IMR-90 (cell line): ENCODE measurements at regions not wholly inside any gene's neighbourhood (a gene's known extent, or its start where the extent isn't known, plus 50 kb on each side); places are given as distances from the start of the nearest gene placed in this dataset.
A peak's percentile ranks its signal among the peaks of the same experiment; 100 is the strongest.

ENCODE experiments used
- ATAC-seq: fragments of 200-7000 bp; cut with Tn5 transposase; 2 replicates; pipeline ENCODE4 v1.9.1; 2020; ENCODE audit warnings: low read depth, mild to moderate bottlenecking, moderate library complexity
- BruUV-seq: library from RNA; stranded (reverse); fragments of 400-500 nt; replicated peaks from 2 replicates; lab custom pipeline; 2021; lab: Mats Ljungman, UMichigan
- CTCF ChIA-PET: fragments of 300-600 bp; formaldehyde crosslinking; extraction: SDS; loops from one replicate; lab custom pipeline; 2021; ENCODE audit warnings: antibody characterized with exemption; lab: Yijun Ruan, JAX
- POLR2A ChIA-PET: fragments of 300-600 bp; sonication (Branson Sonifier 250); formaldehyde crosslinking; loops from one replicate; lab custom pipeline; 2022; ENCODE audit warnings: antibody characterized with exemption; ENCODE audit not compliant: unreplicated experiment; lab: Charles Lee
- DNase-seq: peaks from one replicate; pipeline ENCODE4 v3.0.0; 2013
- H2AFZ ChIP-seq: replicated peaks from 2 replicates; pipeline ENCODE3; 2013; ENCODE audit warnings: low read length, mild to moderate bottlenecking; ENCODE audit not compliant: poor library complexity
- H2AK5ac ChIP-seq: 2 replicates; pipeline ENCODE4 v1.6.1; 2013; ENCODE audit warnings: low read depth, low read length, inconsistent platforms
- H2AK9ac ChIP-seq: replicated peaks from 2 replicates; pipeline ENCODE3; 2013; ENCODE audit warnings: mild to moderate bottlenecking, low read depth, low read length, moderate library complexity; ENCODE audit not compliant: poor library complexity
- H2BK120ac ChIP-seq: 2 replicates; pipeline ENCODE4 v1.6.1; 2013; ENCODE audit warnings: low read depth, low read length, inconsistent platforms
- H2BK15ac ChIP-seq: 3 replicates; pipeline ENCODE4 v1.6.1; 2013; ENCODE audit warnings: low read depth, low read length, inconsistent platforms
- H2BK20ac ChIP-seq: 2 replicates; pipeline ENCODE4 v1.6.1; 2013; ENCODE audit warnings: low read depth, mild to moderate bottlenecking, inconsistent platforms, low read length, moderate library complexity
- H2BK5ac ChIP-seq: 2 replicates; pipeline ENCODE4 v1.6.1; 2013; ENCODE audit warnings: mild to moderate bottlenecking, low read depth, low read length, inconsistent platforms; ENCODE audit not compliant: poor library complexity, severe bottlenecking
- H3K14ac ChIP-seq: replicated peaks from 2 replicates; pipeline ENCODE4 v1.6.1; 2013; ENCODE audit warnings: low read depth, low read length, inconsistent platforms
- H3K18ac ChIP-seq: 2 replicates; pipeline ENCODE4 v1.6.1; 2013; ENCODE audit warnings: low read depth, low read length, control low read depth
- H3K23ac ChIP-seq: 2 replicates; pipeline ENCODE4 v1.6.1; 2013; ENCODE audit warnings: low read depth, low read length, inconsistent platforms
- H3K27ac ChIP-seq: 2 replicates; pipeline ENCODE4 v1.5.1; 2013; ENCODE audit warnings: mild to moderate bottlenecking, control low read depth, low read length; ENCODE audit not compliant: insufficient read depth
- H3K27me3 ChIP-seq: 2 replicates; pipeline ENCODE4 v1.6.1; 2013; ENCODE audit warnings: low read length; ENCODE audit not compliant: control insufficient read depth, insufficient read depth
- H3K36me3 ChIP-seq: 2 replicates; pipeline ENCODE4 v1.6.1; 2013; ENCODE audit warnings: low read length, mixed read lengths; ENCODE audit not compliant: control insufficient read depth, insufficient read depth
- H3K4ac ChIP-seq: 2 replicates; pipeline ENCODE4 v1.6.1; 2013; ENCODE audit warnings: low read depth, low read length, inconsistent platforms
- H3K4me1 ChIP-seq: 2 replicates; pipeline ENCODE4 v1.6.1; 2013; ENCODE audit warnings: low read length, mixed read lengths; ENCODE audit not compliant: control insufficient read depth, insufficient read depth
- H3K4me2 ChIP-seq: 2 replicates; pipeline ENCODE4 v1.6.1; 2013; ENCODE audit warnings: low read depth, mild to moderate bottlenecking, control low read depth, low read length, moderate library complexity
- H3K4me3 ChIP-seq: 2 replicates; pipeline ENCODE4 v1.5.1; 2013; ENCODE audit warnings: low read depth, mild to moderate bottlenecking, control low read depth, low read length, moderate library complexity; ENCODE audit not compliant: insufficient read depth
- H3K56ac ChIP-seq: 2 replicates; pipeline ENCODE4 v1.6.1; 2013; ENCODE audit warnings: low read length, inconsistent platforms; ENCODE audit not compliant: insufficient read depth; ENCODE audit errors: extremely low read depth
- H3K79me1 ChIP-seq, 2 experiments: 2 replicates each; pipeline ENCODE4 v1.6.1; 2013; ENCODE audit warnings: low read length in 2 of 2, inconsistent platforms in 1 of 2, low read depth in 1 of 2
- H3K9ac ChIP-seq: 2 replicates; pipeline ENCODE4 v1.6.1; 2013; ENCODE audit warnings: low read depth, low read length, control low read depth
- H3K9me1 ChIP-seq: 2 replicates; pipeline ENCODE4 v1.6.1; 2013; ENCODE audit warnings: low read length, inconsistent platforms; ENCODE audit not compliant: insufficient read depth
- H3K9me3 ChIP-seq: 2 replicates; pipeline ENCODE4 v1.6.1; 2013; ENCODE audit warnings: low read length; ENCODE audit not compliant: control insufficient read depth, insufficient read depth
- H4K20me1 ChIP-seq: 2 replicates; pipeline ENCODE4 v1.6.1; 2013; ENCODE audit warnings: low read length, inconsistent platforms; ENCODE audit not compliant: insufficient read depth
- H4K5ac ChIP-seq: 2 replicates; pipeline ENCODE4 v1.6.1; 2013; ENCODE audit warnings: mild to moderate bottlenecking, low read depth, low read length, control low read depth
- H4K8ac ChIP-seq, 2 experiments: 2 replicates each; pipeline ENCODE4 v1.6.1; 2013; ENCODE audit warnings: low read depth in 2 of 2, low read length in 2 of 2, control low read depth in 1 of 2, inconsistent platforms in 1 of 2
- H4K91ac ChIP-seq: 2 replicates; pipeline ENCODE4 v1.6.1; 2013; ENCODE audit warnings: low read depth, low read length, inconsistent platforms; ENCODE audit not compliant: insufficient read depth
- BHLHE40 ChIP-seq: fragments of 150-350 bp; IDR thresholded peaks from 2 replicates; pipeline ENCODE4 v1.6.1; 2016; ENCODE audit warnings: mild to moderate bottlenecking, low read depth, low read length
- CEBPB ChIP-seq: IDR thresholded peaks from 2 replicates; pipeline ENCODE4 v1.6.1; 2012; ENCODE audit warnings: low read depth, low read length, improper control_type of control experiment
- CTCF ChIP-seq: conservative IDR thresholded peaks from 2 replicates; pipeline ENCODE4 v1.5.1; 2012; ENCODE audit warnings: mild to moderate bottlenecking, low read depth, low read length, improper control_type of control experiment
- FOS ChIP-seq: fragments of 150-350 bp; IDR thresholded peaks from 2 replicates; pipeline ENCODE4 v1.6.1; 2016; ENCODE audit warnings: low read depth, low read length
- MXI1 ChIP-seq: IDR thresholded peaks from 2 replicates; pipeline ENCODE4 v1.6.1; 2012; ENCODE audit warnings: low read depth, mild to moderate bottlenecking, low read length, moderate library complexity, borderline replicate concordance
- RAD21 ChIP-seq: IDR thresholded peaks from 2 replicates; pipeline ENCODE4 v1.6.1; 2012; ENCODE audit warnings: low read length, improper control_type of control experiment
- WGBS, 2 experiments: methylation state at CpG; one replicate each; pipeline versions ENCODE4 v1.1.5 to v1.1.7; 2013; ENCODE audit warnings: missing lambda C conversion rate in 2 of 2; ENCODE audit not compliant: insufficient read length in 1 of 2; ENCODE audit errors: extremely low coverage in 2 of 2; 5-methylcytosine and 5-hydroxymethylcytosine counted together
- dilution Hi-C: fragments of 300-500 bp; cut with HindIII; formaldehyde crosslinking; loops from one replicate; pipeline ENCODE4 v1.14.3; 2018; ENCODE audit warnings: low sequenced_read_pairs; ENCODE audit not compliant: unreplicated experiment
- in situ Hi-C: fragments of 300-500 bp; cut with MboI; formaldehyde crosslinking; loops from 3 replicates; pipeline ENCODE4 v1.14.3; 2019; ENCODE audit warnings: low sequenced_read_pairs, inconsistent platforms, mixed read lengths
- intact Hi-C: fragments of 100-400 bp; cut with micrococcal nuclease; formaldehyde crosslinking; loops from 2 replicates; pipeline ENCODE4 v1.10.0; 2022

DNA sequence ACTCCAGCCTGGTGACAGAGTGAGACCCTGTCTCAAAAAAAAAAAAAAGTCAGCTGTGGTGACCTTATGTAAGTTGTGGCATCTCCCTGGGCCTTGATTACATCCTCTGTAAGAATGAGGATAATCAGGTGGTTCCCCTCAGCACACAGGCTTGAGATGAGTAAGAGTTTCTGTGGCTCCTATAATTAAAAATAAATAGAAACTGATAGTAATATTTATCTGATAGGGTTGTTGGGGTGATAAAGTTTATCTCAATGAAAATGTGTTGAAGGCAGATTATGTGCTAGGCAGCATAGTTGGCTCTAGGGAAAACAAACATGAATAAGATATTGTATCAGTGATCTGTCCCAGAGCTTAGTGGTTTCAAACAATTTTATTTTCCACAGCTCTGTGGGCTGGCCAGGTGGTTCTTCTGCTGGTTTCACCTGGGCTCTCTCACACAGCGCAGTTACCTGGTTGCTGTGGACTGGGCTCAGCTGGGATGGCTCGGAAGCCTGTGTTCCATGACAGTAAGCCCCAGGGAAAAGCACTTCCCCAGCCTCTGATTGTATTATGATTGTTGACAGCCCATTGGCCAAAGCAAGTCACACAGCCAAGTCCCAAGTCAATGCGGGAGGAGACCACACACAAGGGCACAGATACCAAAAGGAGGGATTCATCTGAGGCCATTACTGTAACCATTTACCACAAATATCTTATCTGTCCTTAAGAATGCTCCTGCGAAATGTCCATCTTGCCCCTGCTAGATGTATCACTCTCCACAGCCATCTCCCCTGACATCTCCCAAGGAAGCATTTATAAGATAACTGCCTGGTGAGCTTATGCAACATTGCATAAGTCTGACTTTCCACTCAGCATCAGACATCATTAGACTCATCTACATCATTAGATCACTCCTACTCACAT, 151.7 kb downstream of the NUAK1 start:
- ChIA-PET POLR2A (no interaction called here), CTCF (interaction anchor here (1.3 kb wide), 1 partner anchor 29 kb away, joined by 3 read pairs; no protein-coding TSS in a partner anchor)
- Histone ChIP-seq H4K5ac (peak overlapping the region; percentile 73), H2BK20ac (peak overlapping the region; percentile 97), H2AK9ac (no peak overlapping the region), H3K9ac (no peak overlapping the region), H4K20me1 (no peaks in the 10 kb centered on the region), H3K4ac (peak overlapping the region; percentile 77), H3K27ac (peak overlapping the region; percentile 89), H3K56ac (no peak overlapping the region), H3K79me1 (no peaks in the 10 kb centered on the region), H3K23ac (peak overlapping the region; percentile 28), H3K4me2 (no peak overlapping the region), H2AK5ac (peak overlapping the region; percentile 59), H4K91ac (peak overlapping the region; percentile 78), H3K4me1 (peaks cover 20% of the 10 kb centered on the region), H3K14ac (peak overlapping the region; percentile 80), H3K4me3 (no peak overlapping the region), H3K9me3 (no peaks in the 10 kb centered on the region), H4K8ac (peak overlapping the region in 1 of 2 experiments; percentile 47; a peak in 3 of 4 replicates), H3K18ac (peak overlapping the region; percentile 74), H2BK15ac (peak overlapping the region; percentile 33; the same call in 1 of the 3 replicates), H3K36me3 (no peaks in the 10 kb centered on the region), H3K9me1 (peaks cover 12% of the 10 kb centered on the region), H2BK120ac (peak overlapping the region; percentile 91), H2AFZ (no peak overlapping the region), H2BK5ac (peak overlapping the region; percentile 83), H3K27me3 (no peaks in the 10 kb centered on the region)
- DNase-seq, result peak; percentile 95
- no TSS peak for BruUV-seq
- ATAC-seq, result peak; percentile 75
- in situ Hi-C loops, result no loop called here
- intact Hi-C loops, result loop anchor here (2.0 kb wide), 2 partner anchors 150 to 424 kb away; no protein-coding TSS in a partner anchor
- dilution Hi-C loops, result no loop called here
- TF ChIP-seq MXI1 (no peak), CEBPB (peak; percentile 98), RAD21 (0 out of 2 replicates have a peak, but pooled peaks have one; percentile 3), BHLHE40 (peak; percentile 55; the same call in 1 of the 2 replicates), FOS (peak; percentile 47), CTCF (no peak)
- WGBS, 2 experiments, result 60% methylated on average over 1 of the region's 4 CpGs; no CpG with 5 or more reads in 1 of the 2 experiments
